ENCODE measurements at regions not wholly inside any gene's neighbourhood (a gene's known extent, or its start where the extent isn't known, plus 50 kb on each side); places are given as distances from the start of the nearest gene placed in this dataset.
"Not testable (repeated sequence)": the region's sequence is repeated elsewhere in the genome, so short reads cannot be mapped to it uniquely, and the experiment has no call there.

DNA sequence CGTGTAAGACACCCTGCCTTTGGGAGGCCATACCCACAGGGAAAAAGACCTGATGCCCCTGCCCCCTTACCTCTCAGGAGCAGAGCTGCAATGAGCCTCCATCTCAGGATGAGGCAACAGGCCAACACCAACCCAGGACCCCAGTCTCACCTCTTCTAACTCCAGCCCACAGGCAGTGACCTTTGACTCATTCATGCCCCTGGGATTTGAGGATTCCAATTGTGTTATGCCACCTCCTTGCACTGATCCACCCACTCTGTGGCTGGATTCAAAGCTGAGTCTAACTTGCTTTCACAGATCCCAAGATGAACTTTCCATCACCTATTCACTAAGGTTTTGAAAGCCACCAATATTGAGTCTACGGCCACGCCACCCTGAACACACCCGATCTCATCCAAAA lies 64.7 kb downstream of the MINAR1 start:
- TF ChIP-seq POLR2AphosphoS5 (IDR thresholded peaks at IDR 0.05), result no peak
- no peaks in the 10 kb centered on the region for H3K9me3 ChIP-seq
- intact Hi-C loops (cut with DNase I), result no loop called here
- H3K36me3 ChIP-seq, result no peaks in the 10 kb centered on the region
- H3K4me3 ChIP-seq, result no peak overlapping the region
- H3K27me3 ChIP-seq, result peaks cover 0 to 17% (median 0%) of the 10 kb centered on the region in 4 donors
- no peak overlapping the region for H3K27ac ChIP-seq (replicated peaks in 1 of 4)
- WGBS, result 84% methylated on average over 4 of the region's 4 CpGs
- peak; percentile 53 for DNase-seq (ENCODE audit: extremely low spot score)
- no peaks in the 10 kb centered on the region for H3K4me1 ChIP-seq

DNA sequence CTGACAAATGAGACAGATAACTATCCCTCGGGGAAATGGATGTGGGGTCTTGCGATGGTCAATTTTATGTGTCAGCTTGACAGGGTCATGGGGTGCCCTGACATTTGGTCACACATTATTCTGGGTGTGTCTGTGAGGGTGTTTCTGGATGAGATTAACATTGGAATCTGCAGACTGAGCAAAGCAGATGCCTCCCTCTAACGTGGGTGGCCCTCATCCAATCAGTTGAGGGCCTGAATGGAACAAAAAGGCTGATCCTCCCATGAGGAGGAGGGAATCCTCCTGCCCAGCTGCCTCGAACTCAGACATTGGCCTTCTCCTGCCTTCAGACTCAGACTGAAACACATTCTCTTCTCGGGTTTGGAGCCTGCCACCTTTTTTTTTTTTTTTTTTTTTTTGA lies 69.0 kb downstream of the MINAR1 start:
- Histone ChIP-seq H3K36me3 (no peaks in the 10 kb centered on the region), H3K27ac (replicated peaks in 1 of 4) (no peak overlapping the region), H3K4me3 (no peak overlapping the region), H3K4me1 (no peaks in the 10 kb centered on the region), H3K27me3 (peaks cover 0 to 11% (median 0%) of the 10 kb centered on the region in 4 donors), H3K9me3 (no peaks in the 10 kb centered on the region)
- intact Hi-C loops (cut with DNase I), result no loop called here
- 57% methylated on average over 5 of the region's 5 CpGs for WGBS
- peak; percentile 66 for DNase-seq (ENCODE audit: extremely low spot score)
- TF ChIP-seq EP300 (IDR thresholded peaks at IDR 0.05), result no peak
- TF ChIP-seq POLR2A (IDR thresholded peaks at IDR 0.05; ENCODE audit: low read depth), result no peak

DNA sequence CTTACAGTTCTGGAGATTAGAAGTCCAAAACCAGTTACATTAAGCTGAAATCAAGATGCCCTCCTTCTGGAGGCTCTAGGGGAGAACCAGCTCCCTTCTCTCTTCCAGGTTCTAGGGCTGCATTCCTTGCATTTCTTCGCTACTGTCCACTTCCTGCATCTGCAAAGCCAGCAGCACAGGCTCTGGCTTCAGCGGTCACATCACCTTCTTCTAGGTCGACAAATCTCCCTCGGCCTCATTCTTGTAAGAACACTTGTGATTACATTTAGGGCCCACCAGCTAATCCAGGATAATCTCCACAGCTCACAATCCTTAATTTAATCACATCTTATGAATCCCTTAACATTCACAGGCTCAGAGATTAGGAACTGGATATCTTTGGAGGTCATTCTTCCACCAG lies 73.8 kb downstream of the MINAR1 start:
- intact Hi-C loops (cut with DNase I), result no loop called here
- WGBS, result 81% methylated on average over 4 of the region's 4 CpGs
- no peak overlapping the region for H3K4me3 ChIP-seq
- no peaks in the 10 kb centered on the region for H3K9me3 ChIP-seq
- H3K4me1 ChIP-seq, result no peaks in the 10 kb centered on the region
- no peaks in the 10 kb centered on the region for H3K36me3 ChIP-seq
- TF ChIP-seq POLR2AphosphoS5 (IDR thresholded peaks at IDR 0.05), result no peak
- TF ChIP-seq, protein P1, sequence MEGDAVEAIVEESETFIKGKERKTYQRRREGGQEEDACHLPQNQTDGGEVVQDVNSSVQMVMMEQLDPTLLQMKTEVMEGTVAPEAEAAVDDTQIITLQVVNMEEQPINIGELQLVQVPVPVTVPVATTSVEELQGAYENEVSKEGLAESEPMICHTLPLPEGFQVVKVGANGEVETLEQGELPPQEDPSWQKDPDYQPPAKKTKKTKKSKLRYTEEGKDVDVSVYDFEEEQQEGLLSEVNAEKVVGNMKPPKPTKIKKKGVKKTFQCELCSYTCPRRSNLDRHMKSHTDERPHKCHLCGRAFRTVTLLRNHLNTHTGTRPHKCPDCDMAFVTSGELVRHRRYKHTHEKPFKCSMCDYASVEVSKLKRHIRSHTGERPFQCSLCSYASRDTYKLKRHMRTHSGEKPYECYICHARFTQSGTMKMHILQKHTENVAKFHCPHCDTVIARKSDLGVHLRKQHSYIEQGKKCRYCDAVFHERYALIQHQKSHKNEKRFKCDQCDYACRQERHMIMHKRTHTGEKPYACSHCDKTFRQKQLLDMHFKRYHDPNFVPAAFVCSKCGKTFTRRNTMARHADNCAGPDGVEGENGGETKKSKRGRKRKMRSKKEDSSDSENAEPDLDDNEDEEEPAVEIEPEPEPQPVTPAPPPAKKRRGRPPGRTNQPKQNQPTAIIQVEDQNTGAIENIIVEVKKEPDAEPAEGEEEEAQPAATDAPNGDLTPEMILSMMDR (IDR thresholded peaks at IDR 0.05), result no peak
- no peak for TF ChIP-seq POLR2A (IDR thresholded peaks at IDR 0.05; ENCODE audit: low read depth)
- no peak for TF ChIP-seq EP300 (IDR thresholded peaks at IDR 0.05)
- H3K27ac ChIP-seq (replicated peaks in 1 of 4), result no peak overlapping the region
- no peaks in the 10 kb centered on the region for H3K27me3 ChIP-seq
- DNase-seq (ENCODE audit: extremely low spot score), result no peak

DNA sequence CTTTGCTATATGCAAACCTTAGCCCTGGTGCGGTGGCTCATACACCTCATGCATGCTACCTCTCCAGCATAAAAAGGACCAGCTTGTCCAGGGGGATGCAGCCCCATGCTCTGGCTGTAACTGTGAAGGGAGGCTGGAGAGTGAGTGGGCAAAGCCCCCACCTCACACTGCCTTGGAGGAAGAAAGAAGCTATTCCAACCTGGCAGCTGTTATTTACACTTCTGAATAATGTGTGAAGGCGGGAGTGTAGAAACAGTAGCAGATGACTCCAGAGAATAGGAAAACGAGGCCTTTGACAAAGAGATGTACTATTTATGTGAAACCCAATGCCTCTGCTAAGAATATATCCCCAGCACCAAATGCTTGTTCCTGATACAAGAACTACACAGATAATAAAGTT lies 80.7 kb downstream of the MINAR1 start:
- H3K4me3 ChIP-seq; H3K27ac ChIP-seq (replicated peaks in 1 of 4); H3K9me3 ChIP-seq; H3K27me3 ChIP-seq; intact Hi-C loops (cut with DNase I); H3K4me1 ChIP-seq; H3K36me3 ChIP-seq; DNase-seq (ENCODE audit: extremely low spot score): not testable (repeated sequence)
- WGBS, result 47% methylated on average over 2 of the region's 3 CpGs

DNA sequence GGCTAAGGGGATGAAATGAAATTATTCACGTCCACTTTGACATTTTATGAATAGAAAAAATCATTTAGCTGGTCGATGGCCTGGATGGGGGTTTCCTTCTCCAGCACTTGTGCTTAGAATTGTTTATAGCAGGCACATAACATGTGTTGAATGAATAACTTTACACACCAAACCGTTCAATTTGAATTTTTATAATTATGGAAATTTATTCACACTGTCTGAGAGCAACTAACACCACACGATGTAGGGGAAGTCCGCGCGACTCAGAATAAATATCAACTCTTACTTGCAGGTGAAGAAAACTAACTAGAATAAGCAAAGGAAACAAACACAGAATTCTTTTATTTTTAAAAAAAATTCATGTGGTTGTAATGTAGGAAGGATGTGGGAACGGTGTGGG lies 81.3 kb downstream of the MINAR1 start:
- Histone ChIP-seq H3K4me3 (no peak overlapping the region), H3K27ac (replicated peaks in 1 of 4) (no peak overlapping the region), H3K36me3 (no peaks in the 10 kb centered on the region), H3K4me1 (no peaks in the 10 kb centered on the region), H3K9me3 (no peaks in the 10 kb centered on the region), H3K27me3 (peaks cover 0 to 7% (median 0%) of the 10 kb centered on the region in 4 donors)
- WGBS, result 83% methylated on average over 8 of the region's 8 CpGs
- TF ChIP-seq POLR2AphosphoS5 (IDR thresholded peaks at IDR 0.05) (no peak), EP300 (IDR thresholded peaks at IDR 0.05) (no peak), POLR2A (IDR thresholded peaks at IDR 0.05; ENCODE audit: low read depth) (no peak)
- TF ChIP-seq, protein P1 (IDR thresholded peaks at IDR 0.05), result no peak
- intact Hi-C loops (cut with DNase I), result no loop called here
- DNase-seq (ENCODE audit: extremely low spot score), result no peak

DNA sequence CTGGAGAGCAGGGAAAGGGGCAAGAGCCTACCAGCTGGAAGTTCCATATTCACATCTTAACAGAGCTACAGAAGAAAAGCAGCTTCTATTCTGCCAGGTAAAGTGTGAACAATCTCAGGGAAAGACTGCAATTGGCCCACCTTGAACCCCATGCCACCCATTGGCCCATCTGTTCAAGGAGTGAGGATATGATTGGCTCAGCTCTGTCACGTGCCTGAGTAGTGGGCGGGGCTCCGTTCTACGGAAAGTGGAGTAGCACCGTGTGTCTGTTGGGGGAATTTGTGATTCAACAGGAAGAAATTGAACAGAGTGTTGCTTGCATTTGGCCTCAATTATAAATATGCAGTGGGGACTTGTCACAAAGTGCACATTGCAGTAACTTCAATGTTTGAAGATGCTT lies 81.8 kb downstream of the MINAR1 start:
- Histone ChIP-seq H3K36me3 (no peaks in the 10 kb centered on the region), H3K27me3 (peaks cover 0 to 7% (median 0%) of the 10 kb centered on the region in 4 donors), H3K9me3 (no peaks in the 10 kb centered on the region), H3K4me1 (no peaks in the 10 kb centered on the region), H3K4me3 (no peak overlapping the region), H3K27ac (replicated peaks in 1 of 4) (no peak overlapping the region)
- intact Hi-C loops (cut with DNase I), result no loop called here
- DNase-seq (ENCODE audit: extremely low spot score), result peak; percentile 60
- TF ChIP-seq, protein P1 (IDR thresholded peaks at IDR 0.05), result no peak
- no peak for TF ChIP-seq EP300 (IDR thresholded peaks at IDR 0.05)
- TF ChIP-seq POLR2A (IDR thresholded peaks at IDR 0.05; ENCODE audit: low read depth), result no peak
- no peak for TF ChIP-seq POLR2AphosphoS5 (IDR thresholded peaks at IDR 0.05)
- WGBS, result 91% methylated on average over 5 of the region's 5 CpGs
